Gastrocnemius medialis (tissue), 4 donors: ENCODE measurements at regions not wholly inside any gene's neighbourhood (a gene's known extent, or its start where the extent isn't known, plus 50 kb on each side); places are given as distances from the start of the nearest gene placed in this dataset.

ENCODE experiments used
- POLR2A ChIP-seq, 2 donors: fragments of 450-650 bp; IDR thresholded peaks; one replicate each; pipeline ENCODE4 v1.6.1; 2017; ENCODE audit warnings: antibody characterized with exemption in 2 of 2, mild to moderate bottlenecking in 2 of 2, moderate library complexity in 2 of 2
- TF ChIP-seq, protein P1 (sequence below), 5 experiments: fragments of 450-650 bp in 3 of 5; fragments of 200-600 bp in 2 of 5; sonication (generic) in 2 of 5; IDR thresholded peaks in 4 of 5; conservative IDR thresholded peaks in 1 of 5; 1 replicate in 4 of 5; 2 replicates in 1 of 5; pipeline ENCODE4 v1.5.1; 2016 to 2019; ENCODE audit warnings: antibody characterized with exemption in 5 of 5, mild to moderate bottlenecking in 3 of 5, moderate library complexity in 3 of 5

GRCh38 chr9:82574911-82575310 lies 488.0 kb downstream of the RASEF start:
- TF ChIP-seq, protein P1, sequence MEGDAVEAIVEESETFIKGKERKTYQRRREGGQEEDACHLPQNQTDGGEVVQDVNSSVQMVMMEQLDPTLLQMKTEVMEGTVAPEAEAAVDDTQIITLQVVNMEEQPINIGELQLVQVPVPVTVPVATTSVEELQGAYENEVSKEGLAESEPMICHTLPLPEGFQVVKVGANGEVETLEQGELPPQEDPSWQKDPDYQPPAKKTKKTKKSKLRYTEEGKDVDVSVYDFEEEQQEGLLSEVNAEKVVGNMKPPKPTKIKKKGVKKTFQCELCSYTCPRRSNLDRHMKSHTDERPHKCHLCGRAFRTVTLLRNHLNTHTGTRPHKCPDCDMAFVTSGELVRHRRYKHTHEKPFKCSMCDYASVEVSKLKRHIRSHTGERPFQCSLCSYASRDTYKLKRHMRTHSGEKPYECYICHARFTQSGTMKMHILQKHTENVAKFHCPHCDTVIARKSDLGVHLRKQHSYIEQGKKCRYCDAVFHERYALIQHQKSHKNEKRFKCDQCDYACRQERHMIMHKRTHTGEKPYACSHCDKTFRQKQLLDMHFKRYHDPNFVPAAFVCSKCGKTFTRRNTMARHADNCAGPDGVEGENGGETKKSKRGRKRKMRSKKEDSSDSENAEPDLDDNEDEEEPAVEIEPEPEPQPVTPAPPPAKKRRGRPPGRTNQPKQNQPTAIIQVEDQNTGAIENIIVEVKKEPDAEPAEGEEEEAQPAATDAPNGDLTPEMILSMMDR (IDR thresholded peaks at IDR 0.05 in 4 of 5, conservative IDR thresholded peaks at IDR 0.05 in 1 of 5) = no peak
- TF ChIP-seq POLR2A (IDR thresholded peaks at IDR 0.05) = no peak
